Heart left ventricle (tissue), 13 donors: ENCODE measurements at regions not wholly inside any gene's neighbourhood (a gene's known extent, or its start where the extent isn't known, plus 50 kb on each side); places are given as distances from the start of the nearest gene placed in this dataset.

Experiments used
- CTCF ChIP-seq, 12 donors: fragments of 200-600 bp; sonication (generic) in 4 of 12; IDR thresholded peaks; one replicate each; pipeline versions ENCODE4 v1.5.0 to v1.8.0; 2018 to 2022; ENCODE audit warnings: antibody characterized with exemption in 12 of 12, mild to moderate bottlenecking in 5 of 12
- POLR2A ChIP-seq, 2 donors: fragments of 450-650 bp; IDR thresholded peaks; one replicate each; pipeline ENCODE4 v1.6.1; 2017; ENCODE audit warnings: antibody characterized with exemption in 2 of 2, mild to moderate bottlenecking in 2 of 2, moderate library complexity in 2 of 2
- donor health status: ischemic (EF 13 %, LVEDD 7.1; RV severe dilation, severe dysfunction).
- donor health status: DM: no; HTN: yes; CAD: no.
- donor health status: DM: no; HTN: no; CAD: no.
- donor health status: ischemic (EF 25% LVEDD 6.9; RV normal size, moderate dysfunction).
- donor health status: ischemic (EF 25% LVEDD 5.7; RV mildly dilated, moderate dysfunction).
- donor health status: ischemic (EF 35%, LVEDD 5.7; RV mildly dilated, moderate dysfunction).
- donor health status: nonischemic (EF 11% LVEDD 7.7; RV severe dilation, severe dysfunction).
- donor health status: DM: yes; HTN: yes; CAD: no.
- donor health status: PGD.
- donor health status: ischemic (EF 29% LVEDD 5.4; RV normal size, mild dysfunction).
- donor health status: nonischemic (EF 23%, LVEDD 6.1; RV moderate dilation, normal function).

GRCh38 chr11:70674605-70675004 is 276.3 kb downstream of the CTTN start:
- TF ChIP-seq POLR2A (IDR thresholded peaks at IDR 0.05) (no peak), CTCF (IDR thresholded peaks at IDR 0.05) (no peak)
